Inferior parietal cortex (tissue), 1 donor: ENCODE measurements at regions not wholly inside any gene's neighbourhood (a gene's known extent, or its start where the extent isn't known, plus 50 kb on each side); places are given as distances from the start of the nearest gene placed in this dataset.

Experiments
- DNase-seq: peaks from one replicate; pipeline ENCODE4 v3.0.0-alpha.2; 2016; ENCODE audit errors: extremely low spot score

- DNase-seq = no peak
These were observed 603.7 kb upstream of the CFAP20DC start for GRCh38 chr3:59653405-59654122.

- DNase-seq = peak; percentile 25
These were observed 594.9 kb upstream of the CFAP20DC start for GRCh38 chr3:59644479-59645402.

GRCh38 chr3:59641169-59641899 lies 591.5 kb upstream of the CFAP20DC start:
- peak; percentile 29 for DNase-seq

GRCh38 chr3:59632760-59633573 lies 583.1 kb upstream of the CFAP20DC start:
- no peak for DNase-seq

GRCh38 chr3:59631482-59631881 lies 581.7 kb upstream of the CFAP20DC start:
- no peak for DNase-seq

GRCh38 chr3:59621037-59621436 lies 571.2 kb upstream of the CFAP20DC start:
- DNase-seq = no peak

- no peak for DNase-seq
These were observed 570.5 kb upstream of the CFAP20DC start for GRCh38 chr3:59620325-59620724.

GRCh38 chr3:59612444-59612715 lies 562.6 kb upstream of the CFAP20DC start:
- DNase-seq = no peak

- DNase-seq = no peak
These were observed 562.0 kb upstream of the CFAP20DC start for GRCh38 chr3:59611649-59612443.

- no peak for DNase-seq
These were observed 560.0 kb upstream of the CFAP20DC start for GRCh38 chr3:59609657-59610348.

- no peak for DNase-seq
These were observed 558.5 kb upstream of the CFAP20DC start for GRCh38 chr3:59608356-59608755.

GRCh38 chr3:59607656-59608055 lies 557.8 kb upstream of the CFAP20DC start:
- DNase-seq = peak; percentile 24

- DNase-seq = no peak
These were observed 556.9 kb upstream of the CFAP20DC start for GRCh38 chr3:59606638-59607266.

GRCh38 chr3:59605944-59606534 lies 556.2 kb upstream of the CFAP20DC start:
- no peak for DNase-seq

GRCh38 chr3:59605318-59605717 lies 555.5 kb upstream of the CFAP20DC start:
- DNase-seq = no peak

GRCh38 chr3:59601486-59601885 lies 551.7 kb upstream of the CFAP20DC start:
- no peak for DNase-seq

- DNase-seq = no peak
These were observed 550.8 kb upstream of the CFAP20DC start for GRCh38 chr3:59600631-59601030.

- no peak for DNase-seq
These were observed 546.9 kb upstream of the CFAP20DC start for GRCh38 chr3:59596741-59597140.

GRCh38 chr3:59595830-59596229 lies 546.0 kb upstream of the CFAP20DC start:
- no peak for DNase-seq
